H9 (cell line): ENCODE measurements at regions not wholly inside any gene's neighbourhood (a gene's known extent, or its start where the extent isn't known, plus 50 kb on each side); places are given as distances from the start of the nearest gene placed in this dataset.

ENCODE experiments used
- DNase-seq: peaks from one replicate; pipeline ENCODE4 v3.0.0-alpha.2; 2017
- H2AFZ ChIP-seq: one replicate; pipeline ENCODE4 v1.6.1; 2013; ENCODE audit warnings: mild to moderate bottlenecking, low read length, control low read depth, moderate library complexity
- H2AK5ac ChIP-seq: 2 replicates; pipeline ENCODE4 v1.6.1; 2013; ENCODE audit warnings: low read length, control low read depth, mixed read lengths; ENCODE audit not compliant: insufficient read length
- H2BK120ac ChIP-seq: one replicate; pipeline ENCODE4 v1.6.1; 2013; ENCODE audit warnings: low read depth, mild to moderate bottlenecking, low read length, control low read depth, inconsistent platforms; ENCODE audit not compliant: poor library complexity, severe bottlenecking
- H2BK12ac ChIP-seq: 2 replicates; pipeline ENCODE4 v1.6.1; 2013; ENCODE audit warnings: low read length, control low read depth, mixed read lengths, low read depth; ENCODE audit not compliant: insufficient read length
- H2BK15ac ChIP-seq: 2 replicates; pipeline ENCODE4 v1.6.1; 2013; ENCODE audit warnings: low read depth, low read length, control low read depth
- H2BK20ac ChIP-seq: one replicate; pipeline ENCODE4 v1.6.1; 2013; ENCODE audit warnings: low read depth, mild to moderate bottlenecking, low read length, control low read depth, inconsistent platforms; ENCODE audit not compliant: poor library complexity, severe bottlenecking
- H2BK5ac ChIP-seq: 2 replicates; pipeline ENCODE4 v1.6.1; 2013; ENCODE audit warnings: low read length, control low read depth, mixed read lengths; ENCODE audit not compliant: insufficient read length
- H3K14ac ChIP-seq: 2 replicates; pipeline ENCODE4 v1.6.1; 2013; ENCODE audit warnings: low read length, control low read depth; ENCODE audit not compliant: insufficient read depth
- H3K18ac ChIP-seq: 2 replicates; pipeline ENCODE4 v1.6.1; 2013; ENCODE audit warnings: low read depth, mild to moderate bottlenecking, mixed read lengths, low read length, control low read depth; ENCODE audit not compliant: insufficient read length
- H3K23ac ChIP-seq: 2 replicates; pipeline ENCODE4 v1.6.1; 2013; ENCODE audit warnings: low read length, control low read depth, mixed read lengths, low read depth; ENCODE audit not compliant: insufficient read length
- H3K23me2 ChIP-seq: 2 replicates; pipeline ENCODE4 v1.6.1; 2013; ENCODE audit warnings: low read depth, mild to moderate bottlenecking, mixed read lengths, low read length, control low read depth; ENCODE audit not compliant: insufficient read length, poor library complexity, severe bottlenecking
- H3K27ac ChIP-seq: 2 replicates; pipeline ENCODE4 v1.5.1; 2013; ENCODE audit warnings: low read length, control low read depth, mixed read lengths, low read depth; ENCODE audit not compliant: insufficient read length
- H3K27me3 ChIP-seq: 2 replicates; pipeline ENCODE4 v1.6.1; 2013; ENCODE audit warnings: low read length, control low read depth, inconsistent platforms; ENCODE audit not compliant: insufficient read depth
- H3K4ac ChIP-seq: 2 replicates; pipeline ENCODE4 v1.6.1; 2013; ENCODE audit warnings: low read depth, mild to moderate bottlenecking, control low read depth, inconsistent platforms, low read length, moderate library complexity
- H3K4me1 ChIP-seq: 2 replicates; pipeline ENCODE4 v1.6.1; 2013; ENCODE audit warnings: low read length, control low read depth, inconsistent platforms; ENCODE audit not compliant: insufficient read depth
- H3K4me2 ChIP-seq: 2 replicates; pipeline ENCODE4 v1.6.1; 2013; ENCODE audit warnings: low read length, control low read depth, mixed read lengths; ENCODE audit not compliant: insufficient read length, insufficient read depth
- H3K56ac ChIP-seq: 2 replicates; pipeline ENCODE4 v1.6.1; 2013; ENCODE audit warnings: low read depth, mild to moderate bottlenecking, mixed read lengths, low read length, control low read depth; ENCODE audit not compliant: insufficient read length
- H3K79me1 ChIP-seq: 2 replicates; pipeline ENCODE4 v1.6.1; 2013; ENCODE audit warnings: low read depth, mild to moderate bottlenecking, moderate library complexity, low read length, control low read depth, inconsistent platforms; ENCODE audit not compliant: insufficient read depth, poor library complexity, severe bottlenecking
- H3K79me2 ChIP-seq: 2 replicates; pipeline ENCODE4 v1.6.1; 2013; ENCODE audit warnings: low read length, control low read depth, inconsistent platforms; ENCODE audit not compliant: insufficient read depth
- H3K9ac ChIP-seq: 2 replicates; pipeline ENCODE4 v1.6.1; 2013; ENCODE audit warnings: low read length, control low read depth, mixed read lengths; ENCODE audit not compliant: insufficient read length; ENCODE audit errors: extremely low read depth
- H3K9me3 ChIP-seq: one replicate; pipeline ENCODE4 v1.6.1; 2013; ENCODE audit warnings: low read depth, low read length, inconsistent platforms; ENCODE audit not compliant: control insufficient read depth
- H3T11ph ChIP-seq: one replicate; pipeline ENCODE4 v1.6.1; 2013; ENCODE audit warnings: mild to moderate bottlenecking, low read length, control low read depth, inconsistent platforms
- H4K20me1 ChIP-seq: one replicate; pipeline ENCODE4 v1.6.1; 2013; ENCODE audit not compliant: control insufficient read depth, insufficient read length, insufficient read depth
- H4K5ac ChIP-seq: 2 replicates; pipeline ENCODE4 v1.6.1; 2013; ENCODE audit warnings: low read depth, mild to moderate bottlenecking, mixed read lengths, low read length, control low read depth; ENCODE audit not compliant: insufficient read length
- H4K8ac ChIP-seq: replicated peaks from 2 replicates; pipeline ENCODE4 v1.6.1; 2013; ENCODE audit warnings: low read length, control low read depth, mixed read lengths, low read depth; ENCODE audit not compliant: insufficient read length
- H4K91ac ChIP-seq: 2 replicates; pipeline ENCODE4 v1.6.1; 2013; ENCODE audit warnings: low read depth, mild to moderate bottlenecking, moderate library complexity, mixed read lengths, low read length, control low read depth; ENCODE audit not compliant: insufficient read length
- H3K27ac Mint-ChIP-seq, 3 experiments: 2 replicates in 2 of 3; 3 replicates in 1 of 3; pipeline ENCODE4 v1.8.0; 2020 to 2021; ENCODE audit warnings: mixed read lengths in 3 of 3, mild to moderate bottlenecking in 1 of 3, moderate library complexity in 1 of 3
- H3K27me3 Mint-ChIP-seq: 2 replicates; pipeline ENCODE4 v1.8.0; 2021; ENCODE audit warnings: low read depth, mild to moderate bottlenecking, moderate library complexity, mixed read lengths
- H3K36me3 Mint-ChIP-seq, 3 experiments: 2 replicates in 2 of 3; 3 replicates in 1 of 3; pipeline ENCODE4 v1.8.0; 2020 to 2021; ENCODE audit warnings: low read depth in 3 of 3, mixed read lengths in 3 of 3; ENCODE audit not compliant: insufficient read depth in 1 of 3
- H3K4me1 Mint-ChIP-seq, 2 experiments: 2 replicates each; pipeline ENCODE4 v1.8.0; 2020; ENCODE audit warnings: mixed read lengths in 2 of 2
- H3K4me3 Mint-ChIP-seq, 2 experiments: 2 replicates in 1 of 2; 3 replicates in 1 of 2; pipeline ENCODE4 v1.8.0; 2020 to 2021; ENCODE audit warnings: mild to moderate bottlenecking in 2 of 2, mixed read lengths in 2 of 2, moderate library complexity in 1 of 2
- H3K9me3 Mint-ChIP-seq, 2 experiments: 2 replicates in 1 of 2; 3 replicates in 1 of 2; pipeline ENCODE4 v1.8.0; 2020; ENCODE audit warnings: mild to moderate bottlenecking in 2 of 2, mixed read lengths in 2 of 2, moderate library complexity in 1 of 2
- WGBS: extraction: QIAGEN DNeasy Blood & Tissue Kit; methylation state at CpG from one replicate; pipeline ENCODE4 v1.1.7; 2013; ENCODE audit warnings: missing lambda C conversion rate, low lambda C conversion rate, mixed read lengths; ENCODE audit not compliant: insufficient read length; ENCODE audit errors: extremely low coverage; 5-methylcytosine and 5-hydroxymethylcytosine counted together
- TF ChIP-seq, protein P1 (sequence below): fragments of 200-600 bp; sonication (generic); conservative IDR thresholded peaks from 3 replicates; pipeline ENCODE4 v1.8.0; 2021; ENCODE audit warnings: antibody characterized with exemption, mild to moderate bottlenecking

GRCh38 chr2:210899131-210899530 is 342.7 kb downstream of the CPS1 start:
- no CpG with 5 or more reads among the region's 3 CpGs for WGBS

More at GRCh38 chr2:210899131-210899530, 342.7 kb downstream of the CPS1 start:
- Histone ChIP-seq H4K8ac (no peak overlapping the region), H3K9me3 (no peaks in the 10 kb centered on the region), H4K5ac (no peak overlapping the region), H3K56ac (no peak overlapping the region), H2BK12ac (no peak overlapping the region), H4K91ac (no peak overlapping the region), H3K18ac (no peak overlapping the region), H3K14ac (no peak overlapping the region), H2AK5ac (no peak overlapping the region), H3K9ac (no peak overlapping the region), H3K79me2 (no peaks in the 10 kb centered on the region), H3K23me2 (no peaks in the 10 kb centered on the region), H4K20me1 (no peaks in the 10 kb centered on the region), H2BK5ac (no peak overlapping the region), H2BK15ac (no peak overlapping the region), H3K4me2 (no peak overlapping the region), H2BK20ac (no peak overlapping the region), H3K79me1 (no peaks in the 10 kb centered on the region), H3K23ac (no peak overlapping the region), H3K4ac (no peak overlapping the region), H3K27me3 (no peaks in the 10 kb centered on the region), H3K27ac (no peak overlapping the region), H3T11ph (no peak overlapping the region), H2BK120ac (no peak overlapping the region), H2AFZ (no peak overlapping the region), H3K4me1 (no peaks in the 10 kb centered on the region)
- Mint-ChIP-seq H3K4me1 (no peaks in the 10 kb centered on the region), H3K4me3 (no peak overlapping the region), H3K27ac (no peak overlapping the region), H3K9me3 (no peaks in the 10 kb centered on the region), H3K36me3 (no peaks in the 10 kb centered on the region), H3K27me3 (no peaks in the 10 kb centered on the region)
- DNase-seq: no peak
- TF ChIP-seq, protein P1, sequence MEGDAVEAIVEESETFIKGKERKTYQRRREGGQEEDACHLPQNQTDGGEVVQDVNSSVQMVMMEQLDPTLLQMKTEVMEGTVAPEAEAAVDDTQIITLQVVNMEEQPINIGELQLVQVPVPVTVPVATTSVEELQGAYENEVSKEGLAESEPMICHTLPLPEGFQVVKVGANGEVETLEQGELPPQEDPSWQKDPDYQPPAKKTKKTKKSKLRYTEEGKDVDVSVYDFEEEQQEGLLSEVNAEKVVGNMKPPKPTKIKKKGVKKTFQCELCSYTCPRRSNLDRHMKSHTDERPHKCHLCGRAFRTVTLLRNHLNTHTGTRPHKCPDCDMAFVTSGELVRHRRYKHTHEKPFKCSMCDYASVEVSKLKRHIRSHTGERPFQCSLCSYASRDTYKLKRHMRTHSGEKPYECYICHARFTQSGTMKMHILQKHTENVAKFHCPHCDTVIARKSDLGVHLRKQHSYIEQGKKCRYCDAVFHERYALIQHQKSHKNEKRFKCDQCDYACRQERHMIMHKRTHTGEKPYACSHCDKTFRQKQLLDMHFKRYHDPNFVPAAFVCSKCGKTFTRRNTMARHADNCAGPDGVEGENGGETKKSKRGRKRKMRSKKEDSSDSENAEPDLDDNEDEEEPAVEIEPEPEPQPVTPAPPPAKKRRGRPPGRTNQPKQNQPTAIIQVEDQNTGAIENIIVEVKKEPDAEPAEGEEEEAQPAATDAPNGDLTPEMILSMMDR: no peak
